WTC11 (cell line): ENCODE measurements at regions not wholly inside any gene's neighbourhood (a gene's known extent, or its start where the extent isn't known, plus 50 kb on each side); places are given as distances from the start of the nearest gene placed in this dataset.

ENCODE experiments used
- ATAC-seq: fragments of 200-7000 bp; cut with Tn5 transposase; 2 replicates; pipeline ENCODE4 v1.10.0; 2021; ENCODE audit warnings: mild to moderate bottlenecking, moderate library complexity
- CTCF ChIA-PET: fragments of 300-600 bp; sonication (Branson Sonifier 250); formaldehyde crosslinking; loops from one replicate; lab custom pipeline; 2021; ENCODE audit warnings: antibody characterized with exemption; lab: Charles Lee
- POLR2A ChIA-PET: fragments of 350-600 bp; sonication (Branson Sonifier 250); formaldehyde crosslinking; loops from one replicate; lab custom pipeline; 2021; ENCODE audit warnings: antibody characterized with exemption; lab: Charles Lee
- DNase-seq: peaks from one replicate; pipeline ENCODE4 v3.0.0; 2021; ENCODE audit warnings: low spot score
- H3K27ac Mint-ChIP-seq: 2 replicates; pipeline ENCODE4 v1.8.0; 2021; ENCODE audit warnings: mixed read lengths
- H3K27me3 Mint-ChIP-seq: 2 replicates; pipeline ENCODE4 v1.8.0; 2021; ENCODE audit warnings: low read depth, mild to moderate bottlenecking, moderate library complexity, mixed read lengths
- H3K36me3 Mint-ChIP-seq: 2 replicates; pipeline ENCODE4 v1.8.0; 2021; ENCODE audit warnings: mixed read lengths
- H3K4me1 Mint-ChIP-seq: 2 replicates; pipeline ENCODE4 v1.8.0; 2022; ENCODE audit warnings: mixed read lengths
- H3K4me3 Mint-ChIP-seq: 2 replicates; pipeline ENCODE4 v1.8.0; 2021; ENCODE audit warnings: mild to moderate bottlenecking, moderate library complexity, mixed read lengths
- H3K9me3 Mint-ChIP-seq: 2 replicates; pipeline ENCODE4 v1.8.0; 2021; ENCODE audit warnings: mixed read lengths
- ATF1 ChIP-seq: sonication (generic); formaldehyde crosslinking; IDR thresholded peaks from 2 replicates; pipeline ENCODE4 v1.8.1; 2023; ENCODE audit warnings: mild to moderate bottlenecking, moderate library complexity, missing genetic modification reagents
- CBFB ChIP-seq: sonication (generic); formaldehyde crosslinking; IDR thresholded peaks from 2 replicates; pipeline ENCODE4 v1.8.1; 2022; ENCODE audit warnings: mild to moderate bottlenecking, low read depth, missing genetic modification reagents
- EMX1 ChIP-seq: fragments of 250-450 bp; sonication (Bioruptor Pico); IDR thresholded peaks from 2 replicates; pipeline ENCODE4 v1.8.0; 2021; ENCODE audit warnings: mild to moderate bottlenecking
- HMGA2 ChIP-seq: fragments of 250-450 bp; sonication (Bioruptor Pico); IDR thresholded peaks from 2 replicates; pipeline ENCODE4 v1.4.0; 2021; ENCODE audit warnings: mild to moderate bottlenecking, moderate library complexity
- IRF2 ChIP-seq: sonication (generic); formaldehyde crosslinking; IDR thresholded peaks from 2 replicates; pipeline ENCODE4 v1.8.0; 2022; ENCODE audit warnings: low read depth, missing genetic modification reagents, borderline replicate concordance
- JUN ChIP-seq: sonication (generic); formaldehyde crosslinking; IDR thresholded peaks from 2 replicates; pipeline ENCODE4 v1.8.0; 2023; ENCODE audit warnings: mild to moderate bottlenecking, missing genetic modification reagents
- MXD4 ChIP-seq: fragments of 250-450 bp; sonication (Bioruptor Pico); IDR thresholded peaks from 2 replicates; pipeline ENCODE4 v1.8.0; 2021; ENCODE audit warnings: mild to moderate bottlenecking, moderate library complexity, borderline replicate concordance
- NFATC4 ChIP-seq: fragments of 250-450 bp; sonication (Bioruptor Pico); IDR thresholded peaks from 2 replicates; pipeline ENCODE4 v1.9.0; 2021; ENCODE audit warnings: mild to moderate bottlenecking
- NR2C2 ChIP-seq: sonication (generic); formaldehyde crosslinking; IDR thresholded peaks from 2 replicates; pipeline ENCODE4 v1.8.0; 2022; ENCODE audit warnings: mild to moderate bottlenecking, missing genetic modification reagents
- OVOL2 ChIP-seq: fragments of 250-450 bp; sonication (Bioruptor Pico); IDR thresholded peaks from 2 replicates; pipeline ENCODE4 v1.9.0; 2021; ENCODE audit warnings: mild to moderate bottlenecking, borderline replicate concordance
- TCF7 ChIP-seq: sonication (generic); formaldehyde crosslinking; IDR thresholded peaks from 2 replicates; pipeline ENCODE4 v1.8.0; 2022; ENCODE audit warnings: mild to moderate bottlenecking, low read depth, missing genetic modification reagents, moderate library complexity
- ZNF317 ChIP-seq: sonication (generic); formaldehyde crosslinking; IDR thresholded peaks from 2 replicates; pipeline ENCODE4 v1.8.1; 2023; ENCODE audit warnings: low read depth, mild to moderate bottlenecking, moderate library complexity, missing genetic modification reagents, borderline replicate concordance
- ZNF416 ChIP-seq: fragments of 250-450 bp; sonication (Bioruptor Pico); IDR thresholded peaks from 2 replicates; pipeline ENCODE4 v1.9.0; 2021; ENCODE audit warnings: mild to moderate bottlenecking, inconsistent platforms
- TF ChIP-seq, protein P1 (sequence below): sonication (generic); formaldehyde crosslinking; IDR thresholded peaks from 2 replicates; pipeline ENCODE4 v1.8.0; 2022; ENCODE audit warnings: mild to moderate bottlenecking, missing genetic modification reagents
- TF ChIP-seq, protein P2 (sequence below): sonication (generic); formaldehyde crosslinking; IDR thresholded peaks from 2 replicates; pipeline ENCODE4 v1.8.1; 2022; ENCODE audit warnings: mild to moderate bottlenecking, moderate library complexity, missing genetic modification reagents
- TF ChIP-seq, protein P3 (sequence below): sonication (generic); formaldehyde crosslinking; IDR thresholded peaks from 2 replicates; pipeline ENCODE4 v1.8.1; 2023; ENCODE audit warnings: mild to moderate bottlenecking, missing genetic modification reagents, moderate library complexity
- TF ChIP-seq, protein P4 (sequence below): sonication (generic); formaldehyde crosslinking; IDR thresholded peaks from 2 replicates; pipeline ENCODE4 v1.8.1; 2023; ENCODE audit warnings: mild to moderate bottlenecking, moderate library complexity, missing genetic modification reagents
- TF ChIP-seq, protein P5 (sequence below): sonication (generic); formaldehyde crosslinking; IDR thresholded peaks from 2 replicates; pipeline ENCODE4 v1.8.1; 2022; ENCODE audit warnings: mild to moderate bottlenecking, missing genetic modification reagents, moderate library complexity, borderline replicate concordance
- TF ChIP-seq, protein P6 (sequence below): sonication (generic); formaldehyde crosslinking; IDR thresholded peaks from 2 replicates; pipeline ENCODE4 v1.8.1; 2023; ENCODE audit warnings: mild to moderate bottlenecking, missing genetic modification reagents, moderate library complexity
- TF ChIP-seq, protein P7 (sequence below): fragments of 250-450 bp; sonication (Bioruptor Pico); IDR thresholded peaks from 2 replicates; pipeline ENCODE4 v1.8.0; 2021; ENCODE audit warnings: mild to moderate bottlenecking

DNA sequence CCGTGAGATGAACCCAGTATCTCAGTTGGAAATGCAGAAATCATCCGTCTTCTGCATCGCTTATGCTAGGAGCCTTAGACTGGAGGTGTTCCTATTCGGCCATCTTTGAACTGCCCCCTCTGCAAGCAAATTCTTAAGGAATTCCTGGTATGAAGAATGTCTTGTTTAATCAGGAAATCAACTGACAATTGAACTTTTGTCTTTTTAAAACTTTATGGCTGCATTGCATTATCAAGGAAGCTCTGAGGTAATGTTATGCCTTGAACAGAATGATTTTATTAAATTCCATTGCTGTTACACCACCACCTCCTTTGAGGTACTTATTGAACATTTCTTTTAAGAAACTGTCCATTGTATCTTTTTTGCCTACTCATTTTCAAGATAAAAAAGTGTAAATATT is 1915.7 kb upstream of the CDH9 start:
- Mint-ChIP-seq H3K4me1 (0 out of 2 replicates have a peak, but pooled peaks cover 2% of the 10 kb centered on the region), H3K27ac (no peak overlapping the region; the same call in 1 of the 2 replicates), H3K9me3 (peaks cover 36% of the 10 kb centered on the region)
- no peak for DNase-seq
- TF ChIP-seq, protein P1, sequence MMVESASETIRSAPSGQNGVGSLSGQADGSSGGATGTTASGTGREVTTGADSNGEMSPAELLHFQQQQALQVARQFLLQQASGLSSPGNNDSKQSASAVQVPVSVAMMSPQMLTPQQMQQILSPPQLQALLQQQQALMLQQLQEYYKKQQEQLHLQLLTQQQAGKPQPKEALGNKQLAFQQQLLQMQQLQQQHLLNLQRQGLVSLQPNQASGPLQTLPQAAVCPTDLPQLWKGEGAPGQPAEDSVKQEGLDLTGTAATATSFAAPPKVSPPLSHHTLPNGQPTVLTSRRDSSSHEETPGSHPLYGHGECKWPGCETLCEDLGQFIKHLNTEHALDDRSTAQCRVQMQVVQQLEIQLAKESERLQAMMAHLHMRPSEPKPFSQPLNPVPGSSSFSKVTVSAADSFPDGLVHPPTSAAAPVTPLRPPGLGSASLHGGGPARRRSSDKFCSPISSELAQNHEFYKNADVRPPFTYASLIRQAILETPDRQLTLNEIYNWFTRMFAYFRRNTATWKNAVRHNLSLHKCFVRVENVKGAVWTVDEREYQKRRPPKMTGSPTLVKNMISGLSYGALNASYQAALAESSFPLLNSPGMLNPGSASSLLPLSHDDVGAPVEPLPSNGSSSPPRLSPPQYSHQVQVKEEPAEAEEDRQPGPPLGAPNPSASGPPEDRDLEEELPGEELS (CRISPR knock-in tag) = no peak
- no peak for TF ChIP-seq TCF7 (CRISPR knock-in tag)
- TF ChIP-seq, protein P2, sequence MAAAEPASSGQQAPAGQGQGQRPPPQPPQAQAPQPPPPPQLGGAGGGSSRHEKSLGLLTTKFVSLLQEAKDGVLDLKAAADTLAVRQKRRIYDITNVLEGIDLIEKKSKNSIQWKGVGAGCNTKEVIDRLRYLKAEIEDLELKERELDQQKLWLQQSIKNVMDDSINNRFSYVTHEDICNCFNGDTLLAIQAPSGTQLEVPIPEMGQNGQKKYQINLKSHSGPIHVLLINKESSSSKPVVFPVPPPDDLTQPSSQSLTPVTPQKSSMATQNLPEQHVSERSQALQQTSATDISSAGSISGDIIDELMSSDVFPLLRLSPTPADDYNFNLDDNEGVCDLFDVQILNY (CRISPR knock-in tag) = no peak
- TF ChIP-seq NFATC4 = no peak
- TF ChIP-seq, protein P3, sequence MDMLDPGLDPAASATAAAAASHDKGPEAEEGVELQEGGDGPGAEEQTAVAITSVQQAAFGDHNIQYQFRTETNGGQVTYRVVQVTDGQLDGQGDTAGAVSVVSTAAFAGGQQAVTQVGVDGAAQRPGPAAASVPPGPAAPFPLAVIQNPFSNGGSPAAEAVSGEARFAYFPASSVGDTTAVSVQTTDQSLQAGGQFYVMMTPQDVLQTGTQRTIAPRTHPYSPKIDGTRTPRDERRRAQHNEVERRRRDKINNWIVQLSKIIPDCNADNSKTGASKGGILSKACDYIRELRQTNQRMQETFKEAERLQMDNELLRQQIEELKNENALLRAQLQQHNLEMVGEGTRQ = no peak
- TF ChIP-seq, protein P4, sequence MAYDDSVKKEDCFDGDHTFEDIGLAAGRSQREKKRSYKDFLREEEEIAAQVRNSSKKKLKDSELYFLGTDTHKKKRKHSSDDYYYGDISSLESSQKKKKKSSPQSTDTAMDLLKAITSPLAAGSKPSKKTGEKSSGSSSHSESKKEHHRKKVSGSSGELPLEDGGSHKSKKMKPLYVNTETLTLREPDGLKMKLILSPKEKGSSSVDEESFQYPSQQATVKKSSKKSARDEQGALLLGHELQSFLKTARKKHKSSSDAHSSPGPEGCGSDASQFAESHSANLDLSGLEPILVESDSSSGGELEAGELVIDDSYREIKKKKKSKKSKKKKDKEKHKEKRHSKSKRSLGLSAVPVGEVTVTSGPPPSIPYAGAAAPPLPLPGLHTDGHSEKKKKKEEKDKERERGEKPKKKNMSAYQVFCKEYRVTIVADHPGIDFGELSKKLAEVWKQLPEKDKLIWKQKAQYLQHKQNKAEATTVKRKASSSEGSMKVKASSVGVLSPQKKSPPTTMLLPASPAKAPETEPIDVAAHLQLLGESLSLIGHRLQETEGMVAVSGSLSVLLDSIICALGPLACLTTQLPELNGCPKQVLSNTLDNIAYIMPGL (CRISPR knock-in tag) = no peak
- no peak for TF ChIP-seq NR2C2 (CRISPR knock-in tag)
- TF ChIP-seq EMX1 (CRISPR knock-in tag) = no peak
- TF ChIP-seq MXD4 (CRISPR knock-in tag) = no peak
- no peak for TF ChIP-seq ATF1
- TF ChIP-seq, protein P5, sequence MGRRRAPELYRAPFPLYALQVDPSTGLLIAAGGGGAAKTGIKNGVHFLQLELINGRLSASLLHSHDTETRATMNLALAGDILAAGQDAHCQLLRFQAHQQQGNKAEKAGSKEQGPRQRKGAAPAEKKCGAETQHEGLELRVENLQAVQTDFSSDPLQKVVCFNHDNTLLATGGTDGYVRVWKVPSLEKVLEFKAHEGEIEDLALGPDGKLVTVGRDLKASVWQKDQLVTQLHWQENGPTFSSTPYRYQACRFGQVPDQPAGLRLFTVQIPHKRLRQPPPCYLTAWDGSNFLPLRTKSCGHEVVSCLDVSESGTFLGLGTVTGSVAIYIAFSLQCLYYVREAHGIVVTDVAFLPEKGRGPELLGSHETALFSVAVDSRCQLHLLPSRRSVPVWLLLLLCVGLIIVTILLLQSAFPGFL = no peak
- no peak for TF ChIP-seq IRF2
- no peak for TF ChIP-seq JUN
- no peak for TF ChIP-seq CBFB (CRISPR knock-in tag)
- no peak for TF ChIP-seq ZNF416 (CRISPR knock-in tag)
- TF ChIP-seq OVOL2 (CRISPR knock-in tag) = no peak
- no peak for TF ChIP-seq HMGA2 (CRISPR knock-in tag)
- TF ChIP-seq, protein P6, sequence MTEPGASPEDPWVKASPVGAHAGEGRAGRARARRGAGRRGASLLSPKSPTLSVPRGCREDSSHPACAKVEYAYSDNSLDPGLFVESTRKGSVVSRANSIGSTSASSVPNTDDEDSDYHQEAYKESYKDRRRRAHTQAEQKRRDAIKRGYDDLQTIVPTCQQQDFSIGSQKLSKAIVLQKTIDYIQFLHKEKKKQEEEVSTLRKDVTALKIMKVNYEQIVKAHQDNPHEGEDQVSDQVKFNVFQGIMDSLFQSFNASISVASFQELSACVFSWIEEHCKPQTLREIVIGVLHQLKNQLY (CRISPR knock-in tag) = no peak
- TF ChIP-seq ZNF317 (CRISPR knock-in tag) = no peak
- TF ChIP-seq, protein P7, sequence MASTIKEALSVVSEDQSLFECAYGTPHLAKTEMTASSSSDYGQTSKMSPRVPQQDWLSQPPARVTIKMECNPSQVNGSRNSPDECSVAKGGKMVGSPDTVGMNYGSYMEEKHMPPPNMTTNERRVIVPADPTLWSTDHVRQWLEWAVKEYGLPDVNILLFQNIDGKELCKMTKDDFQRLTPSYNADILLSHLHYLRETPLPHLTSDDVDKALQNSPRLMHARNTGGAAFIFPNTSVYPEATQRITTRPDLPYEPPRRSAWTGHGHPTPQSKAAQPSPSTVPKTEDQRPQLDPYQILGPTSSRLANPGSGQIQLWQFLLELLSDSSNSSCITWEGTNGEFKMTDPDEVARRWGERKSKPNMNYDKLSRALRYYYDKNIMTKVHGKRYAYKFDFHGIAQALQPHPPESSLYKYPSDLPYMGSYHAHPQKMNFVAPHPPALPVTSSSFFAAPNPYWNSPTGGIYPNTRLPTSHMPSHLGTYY = no peak
- TF ChIP-seq, all 79 proteins: peak for 0
- Mint-ChIP-seq H3K36me3 (peaks cover 18% of the 10 kb centered on the region), H3K27me3 (no peaks in the 10 kb centered on the region; the same call in 1 of the 2 replicates), H3K4me3 (no peak overlapping the region)
- CTCF ChIA-PET = no interaction called here
- POLR2A ChIA-PET = no interaction called here
- ATAC-seq = no peak
